K562 (cell line): ENCODE measurements at regions not wholly inside any gene's neighbourhood (a gene's known extent, or its start where the extent isn't known, plus 50 kb on each side); places are given as distances from the start of the nearest gene placed in this dataset.
"Not testable (repeated sequence)": the region's sequence is repeated elsewhere in the genome, so short reads cannot be mapped to it uniquely, and the experiment has no call there.

ENCODE experiments used
- FOXA3 ChIP-seq, 2 experiments: fragments of 450-650 bp in 1 of 2; sonication (generic) in 1 of 2; formaldehyde crosslinking; IDR thresholded peaks in 1 of 2; conservative IDR thresholded peaks in 1 of 2; 2 replicates each; pipeline versions ENCODE4 v1.4.0 to v1.8.0; 2020 to 2022; ENCODE audit warnings: mild to moderate bottlenecking in 2 of 2, missing genetic modification reagents in 1 of 2
- JUNB ChIP-seq: fragments of 450-650 bp; formaldehyde crosslinking; conservative IDR thresholded peaks from 2 replicates; pipeline ENCODE4 v1.4.0; 2020; ENCODE audit warnings: mild to moderate bottlenecking
- POLR2A ChIP-seq: fragments of 450-650 bp; conservative IDR thresholded peaks from 2 replicates; pipeline ENCODE4 v1.6.1; 2016
- RB1 ChIP-seq: fragments of 450-650 bp; IDR thresholded peaks from 2 replicates; pipeline ENCODE4 v1.6.1; 2017; ENCODE audit warnings: low read depth, mild to moderate bottlenecking
- RCOR1 ChIP-seq, 2 experiments: IDR thresholded peaks; 2 replicates each; pipeline ENCODE4 v1.6.1; 2012; ENCODE audit warnings: low read depth in 2 of 2, low read length in 2 of 2, borderline replicate concordance in 1 of 2, improper control_type of control experiment in 1 of 2
- RFX5 ChIP-seq: IDR thresholded peaks from 2 replicates; pipeline ENCODE4 v1.6.1; 2011; ENCODE audit warnings: low read depth, mild to moderate bottlenecking, improper control_type of control experiment, low read length
- ZBTB7A ChIP-seq: IDR thresholded peaks from 2 replicates; pipeline ENCODE4 v1.6.1; 2011; ENCODE audit warnings: low read depth, mild to moderate bottlenecking, low read length, moderate library complexity, borderline replicate concordance; ENCODE audit not compliant: control insufficient read depth
- ZNF311 ChIP-seq: fragments of 250-450 bp; sonication (Bioruptor Pico); IDR thresholded peaks from 2 replicates; pipeline ENCODE4 v1.4.0; 2020; ENCODE audit warnings: mild to moderate bottlenecking, moderate library complexity
- TF ChIP-seq, protein P1 (sequence below), 3 experiments: IDR thresholded peaks in 2 of 3; conservative IDR thresholded peaks in 1 of 3; 2 replicates each; pipeline ENCODE4 v1.5.1; 2011 to 2012; ENCODE audit warnings: low read length in 3 of 3, mild to moderate bottlenecking in 3 of 3, control low read depth in 2 of 3, improper control_type of control experiment in 1 of 3, inconsistent platforms in 1 of 3, low read depth in 1 of 3, mixed read lengths in 1 of 3, moderate library complexity in 1 of 3; ENCODE audit not compliant: insufficient read depth in 2 of 3
- TF ChIP-seq, protein P2 (sequence below): fragments of 450-650 bp; IDR thresholded peaks from 2 replicates; pipeline ENCODE4 v1.6.1; 2016; ENCODE audit warnings: borderline replicate concordance
- TF ChIP-seq, protein P3 (sequence below): fragments of 250-450 bp; sonication (Bioruptor Pico); IDR thresholded peaks from 2 replicates; pipeline ENCODE4 v1.8.0; 2021; ENCODE audit warnings: moderate library complexity, mild to moderate bottlenecking, inconsistent platforms

DNA sequence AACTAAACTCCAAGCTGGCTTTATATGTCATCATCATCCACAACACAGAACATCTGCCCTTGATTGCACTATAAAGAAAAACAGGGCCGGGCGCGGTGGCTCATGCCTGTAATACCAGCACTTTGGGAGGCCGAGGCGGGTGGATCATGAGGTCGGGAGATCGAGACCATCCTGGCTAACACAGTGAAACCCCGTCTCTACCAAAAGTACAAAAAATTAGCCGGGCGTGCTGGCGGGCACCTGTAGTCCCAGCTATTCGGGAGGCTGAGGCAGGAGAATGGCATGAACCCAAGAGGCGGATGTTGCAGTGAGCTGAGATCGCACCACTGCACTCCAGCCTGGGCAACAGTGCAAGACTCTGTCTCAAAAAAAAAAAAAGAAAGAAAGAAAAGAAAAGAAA lies 290.3 kb upstream of the CELF2 start:
- not testable (repeated sequence) for TF ChIP-seq FOXA3 (CRISPR knock-in tag; conservative IDR thresholded peaks at IDR 0.05 in 1 of 2, IDR thresholded peaks at IDR 0.05 in 1 of 2); RCOR1 (IDR thresholded peaks at IDR 0.05; ENCODE audit: borderline replicate concordance in 1 of 2, low read depth in 2 of 2, low read length in 2 of 2); JUNB (CRISPR knock-in tag); ZNF311 (CRISPR knock-in tag); RB1; ZBTB7A; RFX5; POLR2A
- TF ChIP-seq, protein P1, sequence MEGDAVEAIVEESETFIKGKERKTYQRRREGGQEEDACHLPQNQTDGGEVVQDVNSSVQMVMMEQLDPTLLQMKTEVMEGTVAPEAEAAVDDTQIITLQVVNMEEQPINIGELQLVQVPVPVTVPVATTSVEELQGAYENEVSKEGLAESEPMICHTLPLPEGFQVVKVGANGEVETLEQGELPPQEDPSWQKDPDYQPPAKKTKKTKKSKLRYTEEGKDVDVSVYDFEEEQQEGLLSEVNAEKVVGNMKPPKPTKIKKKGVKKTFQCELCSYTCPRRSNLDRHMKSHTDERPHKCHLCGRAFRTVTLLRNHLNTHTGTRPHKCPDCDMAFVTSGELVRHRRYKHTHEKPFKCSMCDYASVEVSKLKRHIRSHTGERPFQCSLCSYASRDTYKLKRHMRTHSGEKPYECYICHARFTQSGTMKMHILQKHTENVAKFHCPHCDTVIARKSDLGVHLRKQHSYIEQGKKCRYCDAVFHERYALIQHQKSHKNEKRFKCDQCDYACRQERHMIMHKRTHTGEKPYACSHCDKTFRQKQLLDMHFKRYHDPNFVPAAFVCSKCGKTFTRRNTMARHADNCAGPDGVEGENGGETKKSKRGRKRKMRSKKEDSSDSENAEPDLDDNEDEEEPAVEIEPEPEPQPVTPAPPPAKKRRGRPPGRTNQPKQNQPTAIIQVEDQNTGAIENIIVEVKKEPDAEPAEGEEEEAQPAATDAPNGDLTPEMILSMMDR (IDR thresholded peaks at IDR 0.05 in 2 of 3, conservative IDR thresholded peaks at IDR 0.05 in 1 of 3; ENCODE audit: insufficient read depth in 2 of 3, low read depth in 1 of 3, low read length in 3 of 3) = not testable (repeated sequence)
- TF ChIP-seq, protein P2, sequence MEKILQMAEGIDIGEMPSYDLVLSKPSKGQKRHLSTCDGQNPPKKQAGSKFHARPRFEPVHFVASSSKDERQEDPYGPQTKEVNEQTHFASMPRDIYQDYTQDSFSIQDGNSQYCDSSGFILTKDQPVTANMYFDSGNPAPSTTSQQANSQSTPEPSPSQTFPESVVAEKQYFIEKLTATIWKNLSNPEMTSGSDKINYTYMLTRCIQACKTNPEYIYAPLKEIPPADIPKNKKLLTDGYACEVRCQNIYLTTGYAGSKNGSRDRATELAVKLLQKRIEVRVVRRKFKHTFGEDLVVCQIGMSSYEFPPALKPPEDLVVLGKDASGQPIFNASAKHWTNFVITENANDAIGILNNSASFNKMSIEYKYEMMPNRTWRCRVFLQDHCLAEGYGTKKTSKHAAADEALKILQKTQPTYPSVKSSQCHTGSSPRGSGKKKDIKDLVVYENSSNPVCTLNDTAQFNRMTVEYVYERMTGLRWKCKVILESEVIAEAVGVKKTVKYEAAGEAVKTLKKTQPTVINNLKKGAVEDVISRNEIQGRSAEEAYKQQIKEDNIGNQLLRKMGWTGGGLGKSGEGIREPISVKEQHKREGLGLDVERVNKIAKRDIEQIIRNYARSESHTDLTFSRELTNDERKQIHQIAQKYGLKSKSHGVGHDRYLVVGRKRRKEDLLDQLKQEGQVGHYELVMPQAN = not testable (repeated sequence)
- TF ChIP-seq, protein P3, sequence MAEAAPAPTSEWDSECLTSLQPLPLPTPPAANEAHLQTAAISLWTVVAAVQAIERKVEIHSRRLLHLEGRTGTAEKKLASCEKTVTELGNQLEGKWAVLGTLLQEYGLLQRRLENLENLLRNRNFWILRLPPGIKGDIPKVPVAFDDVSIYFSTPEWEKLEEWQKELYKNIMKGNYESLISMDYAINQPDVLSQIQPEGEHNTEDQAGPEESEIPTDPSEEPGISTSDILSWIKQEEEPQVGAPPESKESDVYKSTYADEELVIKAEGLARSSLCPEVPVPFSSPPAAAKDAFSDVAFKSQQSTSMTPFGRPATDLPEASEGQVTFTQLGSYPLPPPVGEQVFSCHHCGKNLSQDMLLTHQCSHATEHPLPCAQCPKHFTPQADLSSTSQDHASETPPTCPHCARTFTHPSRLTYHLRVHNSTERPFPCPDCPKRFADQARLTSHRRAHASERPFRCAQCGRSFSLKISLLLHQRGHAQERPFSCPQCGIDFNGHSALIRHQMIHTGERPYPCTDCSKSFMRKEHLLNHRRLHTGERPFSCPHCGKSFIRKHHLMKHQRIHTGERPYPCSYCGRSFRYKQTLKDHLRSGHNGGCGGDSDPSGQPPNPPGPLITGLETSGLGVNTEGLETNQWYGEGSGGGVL = not testable (repeated sequence)
